ENCODE measurements at regions not wholly inside any gene's neighbourhood (a gene's known extent, or its start where the extent isn't known, plus 50 kb on each side); places are given as distances from the start of the nearest gene placed in this dataset.

- Mint-ChIP-seq H3K27me3 (ENCODE audit: unreplicated experiment) (peaks cover 2% of the 10 kb centered on the region), H3K4me3 (ENCODE audit: unreplicated experiment) (no peak overlapping the region), H3K9me3 (ENCODE audit: unreplicated experiment) (no peaks in the 10 kb centered on the region), H3K27ac (ENCODE audit: unreplicated experiment) (no peak overlapping the region), H3K36me3 (ENCODE audit: low read depth, unreplicated experiment) (no peaks in the 10 kb centered on the region), H3K4me1 (ENCODE audit: unreplicated experiment) (peaks cover 4% of the 10 kb centered on the region)
- no peak for DNase-seq (ENCODE audit: low spot score)
- TF ChIP-seq CTCF (IDR thresholded peaks at IDR 0.05; ENCODE audit: unreplicated experiment), result no peak
Observed at GRCh38 chr10:3523309-3524050, 261.5 kb downstream of the KLF6 start.

GRCh38 chr10:3516923-3517255 is 268.1 kb downstream of the KLF6 start:
- H3K27me3 Mint-ChIP-seq (ENCODE audit: unreplicated experiment), result no peaks in the 10 kb centered on the region
- peaks cover 7% of the 10 kb centered on the region for H3K4me1 Mint-ChIP-seq (ENCODE audit: unreplicated experiment)
- no peak for TF ChIP-seq CTCF (IDR thresholded peaks at IDR 0.05; ENCODE audit: unreplicated experiment)
- no peaks in the 10 kb centered on the region for H3K9me3 Mint-ChIP-seq (ENCODE audit: unreplicated experiment)
- H3K36me3 Mint-ChIP-seq (ENCODE audit: low read depth, unreplicated experiment), result no peaks in the 10 kb centered on the region
- DNase-seq (ENCODE audit: low spot score), result no peak
- H3K27ac Mint-ChIP-seq (ENCODE audit: unreplicated experiment), result no peak overlapping the region
- no peak overlapping the region for H3K4me3 Mint-ChIP-seq (ENCODE audit: unreplicated experiment)

- Mint-ChIP-seq H3K36me3 (ENCODE audit: low read depth, unreplicated experiment) (no peaks in the 10 kb centered on the region), H3K9me3 (ENCODE audit: unreplicated experiment) (no peaks in the 10 kb centered on the region), H3K27ac (ENCODE audit: unreplicated experiment) (no peak overlapping the region), H3K4me3 (ENCODE audit: unreplicated experiment) (no peak overlapping the region), H3K4me1 (ENCODE audit: unreplicated experiment) (peaks cover 7% of the 10 kb centered on the region), H3K27me3 (ENCODE audit: unreplicated experiment) (no peaks in the 10 kb centered on the region)
- DNase-seq (ENCODE audit: low spot score), result no peak
- TF ChIP-seq CTCF (IDR thresholded peaks at IDR 0.05; ENCODE audit: unreplicated experiment), result no peak
Observed at GRCh38 chr10:3516234-3516922, 268.6 kb downstream of the KLF6 start.

GRCh38 chr10:3514691-3515090 is 270.3 kb downstream of the KLF6 start:
- no peak overlapping the region for H3K4me3 Mint-ChIP-seq (ENCODE audit: unreplicated experiment)
- DNase-seq (ENCODE audit: low spot score), result no peak
- H3K27me3 Mint-ChIP-seq (ENCODE audit: unreplicated experiment), result no peaks in the 10 kb centered on the region
- peaks cover 7% of the 10 kb centered on the region for H3K4me1 Mint-ChIP-seq (ENCODE audit: unreplicated experiment)
- TF ChIP-seq CTCF (IDR thresholded peaks at IDR 0.05; ENCODE audit: unreplicated experiment), result no peak
- H3K27ac Mint-ChIP-seq (ENCODE audit: unreplicated experiment), result no peak overlapping the region
- H3K9me3 Mint-ChIP-seq (ENCODE audit: unreplicated experiment), result no peaks in the 10 kb centered on the region
- H3K36me3 Mint-ChIP-seq (ENCODE audit: low read depth, unreplicated experiment), result no peaks in the 10 kb centered on the region

- TF ChIP-seq CTCF (IDR thresholded peaks at IDR 0.05; ENCODE audit: unreplicated experiment), result no peak
- Mint-ChIP-seq H3K4me3 (ENCODE audit: unreplicated experiment) (no peak overlapping the region), H3K9me3 (ENCODE audit: unreplicated experiment) (peaks cover 5% of the 10 kb centered on the region), H3K4me1 (ENCODE audit: unreplicated experiment) (peaks cover 3% of the 10 kb centered on the region), H3K36me3 (ENCODE audit: low read depth, unreplicated experiment) (no peaks in the 10 kb centered on the region), H3K27me3 (ENCODE audit: unreplicated experiment) (no peaks in the 10 kb centered on the region), H3K27ac (ENCODE audit: unreplicated experiment) (no peak overlapping the region)
- no peak for DNase-seq (ENCODE audit: low spot score)
Observed at GRCh38 chr10:3512263-3512662, 272.7 kb downstream of the KLF6 start.

Data from endothelial cell (in vitro differentiated cells).